ENCODE measurements at regions not wholly inside any gene's neighbourhood (a gene's known extent, or its start where the extent isn't known, plus 50 kb on each side); places are given as distances from the start of the nearest gene placed in this dataset.

GRCh38 chr7:157061979-157062378 lies 51.5 kb upstream of the MNX1 start:
- H3K27me3 ChIP-seq (replicated peaks in 1 of 4; ENCODE audit: control extremely low read depth in 1 of 4, control insufficient read depth in 3 of 4, insufficient read depth in 4 of 4, low read length in 3 of 4), result peaks cover 0 to 3% (median 0%) of the 10 kb centered on the region in 4 experiments
- ChIA-PET POLR2A (no interaction called here), CTCF (no interaction called here)
- no peak overlapping the region for H3K27ac ChIP-seq (ENCODE audit: low read length in 2 of 2)
- H3K27ac Mint-ChIP-seq, result no peak overlapping the region
- H3K36me3 ChIP-seq (replicated peaks in 1 of 2; ENCODE audit: control extremely low read depth in 1 of 2, control insufficient read depth in 1 of 2, extremely low read depth in 1 of 2, insufficient read depth in 2 of 2, low read length in 1 of 2), result no peaks in the 10 kb centered on the region
- H2AFZ ChIP-seq (ENCODE audit: insufficient read depth, low read depth, low read length, poor library complexity, severe bottlenecking), result no peak overlapping the region
- H3K4me1 Mint-ChIP-seq, result no peaks in the 10 kb centered on the region
- H3K9me3 Mint-ChIP-seq (ENCODE audit: insufficient read depth), result peaks cover 20% of the 10 kb centered on the region
- no peak for TF ChIP-seq CTCF (IDR thresholded peaks at IDR 0.05)
- no peak for TF ChIP-seq EZH2 (IDR thresholded peaks at IDR 0.05; ENCODE audit: borderline replicate concordance, insufficient read depth, low read depth, low read length, poor library complexity, severe bottlenecking)
- no peak overlapping the region for H3K4me3 ChIP-seq (ENCODE audit: control extremely low read depth in 1 of 5, extremely low read depth in 1 of 5, insufficient read depth in 1 of 5, low read depth in 2 of 5, low read length in 4 of 5)
- WGBS (ENCODE audit: insufficient coverage), result 69% methylated on average over 2 of the region's 3 CpGs
- H3K4me3 Mint-ChIP-seq, result no peak overlapping the region
- peaks cover 18% of the 10 kb centered on the region for H3K27me3 Mint-ChIP-seq
- H3K79me2 ChIP-seq (ENCODE audit: control insufficient read depth, insufficient read depth, low read length), result no peaks in the 10 kb centered on the region
- ATAC-seq (ENCODE audit: low read depth), result no peak
- H4K20me1 ChIP-seq (ENCODE audit: control insufficient read depth, insufficient read depth, low read length, poor library complexity, severe bottlenecking), result no peaks in the 10 kb centered on the region
- intact Hi-C loops (cut with micrococcal nuclease), result no loop called here
- peaks cover 0 to 24% (median 0%) of the 10 kb centered on the region in 3 donors for H3K9me3 ChIP-seq (ENCODE audit: control extremely low read depth in 1 of 3, control insufficient read depth in 2 of 3, insufficient read depth in 1 of 3, low read length in 2 of 3)
- H3K4me2 ChIP-seq (replicated peaks; ENCODE audit: low read depth, low read length, poor library complexity, severe bottlenecking), result no peak overlapping the region
- H3K9ac ChIP-seq (ENCODE audit: low read length), result no peak overlapping the region
- DNase-seq, result no peak
- H3K4me1 ChIP-seq (ENCODE audit: control insufficient read depth in 2 of 2, insufficient read depth in 2 of 2, low read length in 2 of 2), result no peaks in the 10 kb centered on the region

GRCh38 chr7:157065046-157065445 lies 54.6 kb upstream of the MNX1 start:
- POLR2A ChIA-PET, result no interaction called here
- Histone ChIP-seq H4K20me1 (ENCODE audit: control insufficient read depth, insufficient read depth, low read length, poor library complexity, severe bottlenecking) (no peaks in the 10 kb centered on the region), H2AFZ (ENCODE audit: insufficient read depth, low read depth, low read length, poor library complexity, severe bottlenecking) (no peak overlapping the region), H3K79me2 (ENCODE audit: control insufficient read depth, insufficient read depth, low read length) (no peaks in the 10 kb centered on the region), H3K27me3 (replicated peaks in 1 of 4; ENCODE audit: control extremely low read depth in 1 of 4, control insufficient read depth in 3 of 4, insufficient read depth in 4 of 4, low read length in 3 of 4) (no peaks in the 10 kb centered on the region), H3K36me3 (replicated peaks in 1 of 2; ENCODE audit: control extremely low read depth in 1 of 2, control insufficient read depth in 1 of 2, extremely low read depth in 1 of 2, insufficient read depth in 2 of 2, low read length in 1 of 2) (no peaks in the 10 kb centered on the region), H3K27ac (ENCODE audit: low read length in 2 of 2) (no peak overlapping the region), H3K4me1 (ENCODE audit: control insufficient read depth in 2 of 2, insufficient read depth in 2 of 2, low read length in 2 of 2) (no peaks in the 10 kb centered on the region), H3K9me3 (ENCODE audit: control extremely low read depth in 1 of 3, control insufficient read depth in 2 of 3, insufficient read depth in 1 of 3, low read length in 2 of 3) (peaks cover 0 to 20% (median 0%) of the 10 kb centered on the region in 3 donors), H3K4me3 (ENCODE audit: control extremely low read depth in 1 of 5, extremely low read depth in 1 of 5, insufficient read depth in 1 of 5, low read depth in 2 of 5, low read length in 4 of 5) (no peak overlapping the region), H3K4me2 (replicated peaks; ENCODE audit: low read depth, low read length, poor library complexity, severe bottlenecking) (no peak overlapping the region), H3K9ac (ENCODE audit: low read length) (no peak overlapping the region)
- ATAC-seq (ENCODE audit: low read depth), result no peak
- peaks cover 20% of the 10 kb centered on the region for H3K9me3 Mint-ChIP-seq (ENCODE audit: insufficient read depth)
- intact Hi-C loops (cut with micrococcal nuclease), result no loop called here
- TF ChIP-seq EZH2 (IDR thresholded peaks at IDR 0.05; ENCODE audit: borderline replicate concordance, insufficient read depth, low read depth, low read length, poor library complexity, severe bottlenecking), result no peak
- no peak for TF ChIP-seq CTCF (IDR thresholded peaks at IDR 0.05)
- DNase-seq, result no peak
- peaks cover 20% of the 10 kb centered on the region for H3K27me3 Mint-ChIP-seq
- H3K27ac Mint-ChIP-seq, result no peak overlapping the region
- no peaks in the 10 kb centered on the region for H3K4me1 Mint-ChIP-seq
- WGBS (ENCODE audit: insufficient coverage), result 83% methylated on average over 7 of the region's 7 CpGs
- CTCF ChIA-PET, result no interaction called here
- H3K4me3 Mint-ChIP-seq, result no peak overlapping the region

Data from B cell (primary cell).